GM18505 (cell line): ENCODE measurements at regions not wholly inside any gene's neighbourhood (a gene's known extent, or its start where the extent isn't known, plus 50 kb on each side); places are given as distances from the start of the nearest gene placed in this dataset.

Source experiments
- ATAC-seq: cut with Tn5 transposase; IDR thresholded peaks from one replicate; pipeline ENCODE4 v1.9.1; 2021; ENCODE audit not compliant: unreplicated experiment
- POLR2A ChIP-seq: IDR thresholded peaks from 4 replicates; pipeline ENCODE4 v1.6.1; 2011; ENCODE audit warnings: borderline replicate concordance; ENCODE audit not compliant: insufficient read depth, insufficient read length; ENCODE audit errors: extremely low read depth

DNA sequence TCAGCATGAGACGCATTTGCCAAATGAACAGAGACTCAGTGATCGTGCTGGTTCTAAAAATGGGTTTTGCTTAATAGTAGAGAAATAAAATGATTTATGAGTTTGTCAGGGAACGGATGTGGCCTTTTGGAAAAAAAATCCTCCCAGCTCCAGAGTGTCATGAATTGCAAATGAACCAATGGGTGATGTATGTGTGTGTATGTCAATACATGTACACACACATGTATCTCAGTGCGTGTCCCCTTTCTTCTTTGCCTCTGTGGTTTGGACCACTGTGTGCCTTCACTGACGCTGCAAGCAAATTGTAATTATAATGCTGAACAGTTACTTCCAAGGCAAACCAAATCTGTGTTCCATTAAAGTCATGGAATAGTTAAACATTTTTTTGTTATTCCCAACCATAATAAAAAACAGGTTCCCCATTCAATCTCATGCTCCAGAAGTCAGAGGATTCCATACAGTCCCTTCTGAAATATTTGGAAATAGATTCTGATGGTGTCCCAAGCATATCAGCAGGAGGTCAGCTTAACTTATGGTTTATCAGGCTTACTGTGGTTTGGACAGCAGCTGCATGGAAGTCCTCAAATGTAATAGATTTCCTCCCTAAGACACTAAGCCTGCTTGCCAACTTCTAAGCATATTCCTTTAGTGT is 630.5 kb downstream of the ACTL7B start:
- no peak for ATAC-seq
- TF ChIP-seq POLR2A: no peak

DNA sequence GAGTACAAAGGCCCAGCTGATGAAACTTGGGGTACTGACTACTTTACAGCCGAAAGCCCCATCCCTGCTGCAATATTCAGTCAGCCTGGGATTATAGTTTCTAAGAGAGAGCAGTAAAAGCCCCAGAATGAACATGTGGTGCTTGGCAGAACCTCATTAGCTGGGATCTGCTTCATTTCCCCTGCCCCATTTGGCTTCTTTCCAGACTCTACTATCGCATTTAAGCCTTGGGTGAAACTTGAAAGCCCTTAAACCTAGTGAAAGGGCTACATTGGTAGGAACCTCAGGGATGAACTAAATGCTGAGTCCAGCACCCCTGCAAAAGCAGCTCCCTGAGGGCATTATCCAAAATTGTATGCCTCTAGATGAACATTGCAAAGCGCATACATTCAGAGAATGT is 631.1 kb downstream of the ACTL7B start:
- no peak for ATAC-seq
- TF ChIP-seq POLR2A: no peak

DNA sequence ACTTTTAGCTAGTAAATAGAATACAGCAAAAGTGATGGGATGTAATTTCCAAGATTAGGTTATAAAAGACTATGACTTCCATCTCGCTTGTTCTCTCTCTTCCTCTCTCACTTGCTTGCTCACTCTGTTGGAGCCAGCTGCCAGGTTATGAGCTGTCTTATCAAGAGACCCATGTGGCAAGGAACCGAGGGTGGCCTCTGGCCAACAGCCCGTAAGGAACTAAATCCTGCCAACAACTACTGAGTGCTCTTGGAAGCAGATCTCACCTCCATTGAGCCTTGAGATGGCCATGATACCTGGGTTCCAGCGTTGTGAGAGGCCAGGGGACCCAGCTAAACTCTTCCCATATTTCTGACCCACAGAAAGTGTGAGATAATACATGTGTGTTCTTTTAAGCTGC is 636.1 kb downstream of the ACTL7B start:
- no peak for TF ChIP-seq POLR2A
- no peak for ATAC-seq

GRCh38 chr9:108217431-108218349 is 638.1 kb downstream of the ACTL7B start:
- no peak for TF ChIP-seq POLR2A

DNA sequence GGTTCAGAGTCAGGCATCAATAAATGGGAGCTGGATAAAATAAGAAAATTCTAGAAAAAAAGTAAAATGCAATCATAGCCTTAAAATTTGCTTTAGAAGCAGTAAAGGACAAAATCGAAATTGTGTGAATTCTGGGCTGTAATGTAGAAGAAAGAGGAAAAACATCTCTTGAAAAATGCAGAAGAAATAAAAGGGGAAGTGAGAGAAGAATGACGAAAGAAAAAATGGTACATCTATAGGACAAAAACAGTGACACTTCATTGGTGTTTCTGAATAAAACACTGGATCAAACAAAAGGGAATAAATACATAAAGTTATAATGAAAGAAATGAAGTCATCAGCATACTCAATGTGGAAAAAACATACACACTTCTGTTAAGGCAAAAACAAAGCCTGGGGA is 642.3 kb downstream of the ACTL7B start:
- ATAC-seq: no peak
- TF ChIP-seq POLR2A: no peak

More at GRCh38 chr9:108217431-108218349, 638.1 kb downstream of the ACTL7B start:
- no peak for ATAC-seq

DNA sequence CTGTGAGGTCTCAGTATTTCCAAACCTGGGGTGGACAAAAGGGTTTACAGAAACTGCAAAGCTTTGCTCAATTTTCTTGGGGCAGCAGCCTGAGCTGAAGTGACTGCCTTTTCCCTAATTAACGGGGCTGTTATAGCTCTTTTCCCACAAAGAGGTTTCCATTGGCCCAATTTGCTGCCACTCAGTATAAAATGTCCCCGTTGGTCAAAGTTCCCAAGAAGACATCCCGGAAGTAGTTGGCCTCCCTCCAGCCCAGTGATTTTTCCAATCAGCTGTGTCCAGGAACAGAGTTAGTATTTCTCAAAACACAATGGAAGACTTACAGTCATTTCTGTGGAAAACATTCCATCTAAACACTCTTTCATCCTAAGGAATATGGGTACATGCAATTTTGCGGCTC is 643.6 kb downstream of the ACTL7B start:
- no peak for TF ChIP-seq POLR2A
- ATAC-seq: no peak

- no peak for TF ChIP-seq POLR2A
- no peak for ATAC-seq
Observed at GRCh38 chr9:108211411-108211955, 644.3 kb downstream of the ACTL7B start.

DNA sequence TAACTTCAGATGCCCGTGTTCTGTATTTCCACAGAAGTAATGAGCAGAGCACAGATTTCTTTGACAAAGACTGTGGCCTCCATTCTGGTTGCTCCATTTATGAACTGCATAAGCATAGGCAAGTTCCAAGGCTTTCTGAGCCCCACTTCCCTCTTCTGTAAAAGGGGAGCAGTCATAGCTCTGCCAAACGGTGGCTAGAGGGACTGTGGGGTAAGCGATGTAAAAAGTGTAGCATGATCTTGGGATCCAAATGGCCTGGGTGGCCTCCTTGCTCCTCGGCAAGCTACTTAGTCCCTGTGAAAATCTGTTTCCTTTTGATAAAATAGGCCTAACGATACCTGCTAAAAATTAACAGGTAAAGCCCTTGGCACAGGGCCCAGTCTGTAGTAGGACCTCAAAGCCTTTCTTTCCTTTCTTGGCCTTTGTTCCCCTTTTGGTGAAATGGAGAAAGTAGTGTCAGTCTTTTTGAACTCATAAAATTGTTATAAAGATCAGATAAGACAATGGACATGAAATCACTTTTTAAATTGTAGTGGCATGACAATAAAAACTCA is 646.6 kb downstream of the ACTL7B start:
- no peak for TF ChIP-seq POLR2A
- no peak for ATAC-seq

DNA sequence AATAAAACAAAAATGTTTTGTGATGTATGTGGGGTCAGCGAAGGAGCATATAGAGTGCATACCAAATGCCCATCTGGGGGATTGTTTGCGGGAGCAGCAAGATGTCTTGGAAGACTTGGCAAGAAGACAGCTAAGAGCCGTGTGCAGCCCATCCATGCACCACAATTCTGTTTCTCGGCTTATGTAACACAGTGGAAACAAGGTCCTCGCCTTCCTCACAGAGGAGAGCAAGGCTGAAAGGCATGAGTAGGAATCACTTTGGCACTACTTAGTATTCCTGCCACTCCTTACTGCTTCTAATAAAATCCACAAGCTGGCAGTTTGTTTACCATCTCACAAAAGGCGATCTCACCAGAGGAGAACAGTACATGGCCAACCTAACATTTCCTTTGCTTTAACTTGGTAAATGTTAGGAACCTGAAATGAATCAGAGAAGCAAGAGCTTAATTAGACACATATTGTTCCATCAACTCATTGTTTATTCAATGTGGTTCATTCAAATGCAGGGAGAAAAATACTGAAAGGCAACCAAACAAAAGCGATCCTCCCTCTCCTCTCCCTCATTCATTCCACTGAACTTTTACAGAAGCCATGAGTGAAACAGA is 648.1 kb downstream of the ACTL7B start:
- TF ChIP-seq POLR2A: no peak
- no peak for ATAC-seq

- TF ChIP-seq POLR2A: no peak
- ATAC-seq: no peak
Observed at GRCh38 chr9:108205276-108205675, 650.5 kb downstream of the ACTL7B start.

- no peak for TF ChIP-seq POLR2A
- ATAC-seq: no peak
Observed at GRCh38 chr9:108197899-108198298, 657.9 kb downstream of the ACTL7B start.

- no peak for TF ChIP-seq POLR2A
- ATAC-seq: no peak
Observed at GRCh38 chr9:108197008-108197365, 658.8 kb downstream of the ACTL7B start.

DNA sequence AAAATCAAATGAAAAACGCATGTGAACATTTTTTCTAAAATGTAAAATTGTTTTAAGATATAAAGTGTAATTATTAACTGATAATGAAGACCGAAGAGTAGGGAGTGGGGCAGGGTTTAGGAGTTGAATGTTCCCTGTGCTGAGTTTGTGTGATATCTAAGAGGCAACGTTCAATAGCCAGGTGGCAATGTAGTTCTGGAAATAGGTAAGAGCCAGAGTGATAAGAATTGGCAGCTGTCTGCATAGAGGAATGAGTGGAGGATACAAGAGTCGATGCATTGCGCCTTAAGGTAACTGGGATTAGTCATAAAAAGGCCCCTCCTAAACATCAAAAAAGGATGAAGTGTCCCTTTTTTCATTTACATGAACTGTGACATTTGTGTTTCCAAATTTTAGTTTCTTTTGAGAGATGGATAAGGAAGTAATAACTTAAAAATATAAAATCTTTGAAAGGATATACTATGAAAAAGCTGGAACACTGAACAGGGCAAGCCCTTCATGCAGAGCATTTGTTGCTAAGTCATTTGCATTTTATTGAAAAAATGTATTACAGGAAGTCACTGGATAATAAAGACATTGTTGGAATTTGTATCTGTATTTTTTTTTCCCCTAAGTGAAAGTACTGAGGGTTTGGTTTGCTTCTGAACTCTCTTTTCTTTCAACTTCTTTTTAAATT is 659.3 kb downstream of the ACTL7B start:
- ATAC-seq: no peak
- TF ChIP-seq POLR2A: no peak
